NCI-H2081 (cell line): ENCODE measurements at regions not wholly inside any gene's neighbourhood (a gene's known extent, or its start where the extent isn't known, plus 50 kb on each side); places are given as distances from the start of the nearest gene placed in this dataset.
"Not testable (repeated sequence)": the region's sequence is repeated elsewhere in the genome, so short reads cannot be mapped to it uniquely, and the experiment has no call there.

Experiments
- DNase-seq, 2 experiments: peaks; one replicate each; lab custom pipeline; 2025; lab: John Stamatoyannopoulos, UW

DNA sequence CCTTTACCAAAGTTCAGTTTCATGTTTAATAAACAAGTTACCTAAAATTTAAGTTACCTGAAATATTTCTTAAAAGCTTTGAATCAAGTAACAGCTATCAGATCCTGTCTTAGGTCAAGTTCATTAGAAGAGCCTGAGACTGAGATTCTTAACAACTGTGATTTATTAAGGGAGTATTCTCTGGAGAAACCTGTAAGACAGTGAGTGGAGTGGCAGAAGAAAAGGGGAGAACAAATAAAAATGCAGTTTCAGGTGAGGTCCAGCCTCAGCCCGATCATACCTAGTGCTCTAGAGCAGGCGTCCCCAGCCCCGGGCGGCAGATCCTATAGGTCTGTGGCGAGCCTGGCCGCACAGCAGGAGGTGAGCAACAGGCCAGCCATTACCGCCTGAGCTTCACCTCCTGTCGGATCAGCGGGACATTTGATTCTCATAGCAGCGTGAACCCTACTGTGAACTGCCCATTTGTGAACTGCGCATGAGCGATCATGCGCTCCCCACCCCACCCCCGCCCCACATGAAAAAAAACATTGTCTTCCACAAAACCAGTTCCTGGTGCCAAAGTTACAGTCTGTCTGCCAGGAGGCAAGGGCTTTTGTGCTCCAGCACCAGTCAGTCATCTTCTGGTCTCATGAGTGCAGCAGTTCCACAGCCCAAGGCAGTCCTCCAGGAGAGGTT, 59.2 kb upstream of the ADGRB3 start:
- peak; percentile 82 to 93 for DNase-seq

DNA sequence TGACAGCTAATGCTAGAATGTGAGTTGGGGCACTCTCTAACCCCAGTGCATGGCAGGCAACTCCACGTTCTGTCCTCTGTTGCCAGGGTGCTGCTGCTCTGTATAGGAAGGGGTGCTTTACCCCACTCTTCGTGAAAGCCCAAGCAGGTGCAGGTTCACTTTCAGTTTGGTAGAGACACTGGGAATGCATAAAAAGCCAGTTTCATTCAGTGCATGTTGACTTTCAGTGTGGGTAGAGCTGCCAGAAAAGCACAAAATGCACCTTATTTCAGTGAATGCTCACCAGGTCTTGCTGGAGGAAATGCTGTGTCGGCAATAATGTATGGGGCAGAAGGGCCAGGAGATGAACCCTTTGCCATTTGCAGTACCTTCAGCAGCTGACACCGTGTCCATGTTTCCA, 62.1 kb upstream of the ADGRB3 start:
- DNase-seq = no peak

DNA sequence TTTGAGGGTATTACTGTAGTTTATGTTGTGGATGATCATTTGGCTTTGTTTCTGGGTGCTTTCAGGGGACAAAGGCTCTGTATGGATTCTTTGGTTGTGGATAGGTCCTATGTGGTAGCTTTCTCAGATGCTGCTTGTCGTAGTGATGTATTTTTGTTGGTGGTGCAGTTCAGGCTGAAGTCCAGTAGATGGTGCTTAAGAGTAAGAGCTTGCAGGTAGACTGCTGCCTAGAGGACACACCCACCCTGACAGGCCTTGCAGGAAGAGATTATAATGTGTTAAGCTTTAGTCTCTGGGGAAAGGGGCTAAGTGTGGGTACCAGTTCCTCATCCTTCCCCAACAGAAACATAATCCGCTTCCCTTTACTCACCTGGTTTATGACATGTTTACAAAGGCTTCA, 62.6 kb upstream of the ADGRB3 start:
- DNase-seq = peak; percentile 0 to 54

DNA sequence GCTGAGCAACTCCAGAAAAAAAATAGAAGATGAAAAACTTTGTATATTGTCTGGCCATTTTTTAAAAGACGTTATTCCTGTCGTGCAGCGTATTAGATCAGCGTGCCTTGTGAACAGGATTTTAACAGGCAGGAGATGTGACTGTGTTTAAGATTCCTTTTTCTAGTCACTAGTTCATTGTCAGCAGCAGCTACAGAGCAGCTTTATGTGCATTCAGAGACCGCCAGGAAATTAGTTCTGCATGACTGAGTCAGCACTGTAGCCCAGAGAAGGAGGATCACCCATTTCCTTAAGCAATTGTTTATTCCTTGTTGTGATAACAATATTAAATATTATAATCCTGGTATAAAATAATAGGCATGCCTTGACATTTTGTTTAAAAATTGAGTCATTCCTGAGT, 75.4 kb upstream of the ADGRB3 start:
- peak; percentile 51 to 81 for DNase-seq

DNA sequence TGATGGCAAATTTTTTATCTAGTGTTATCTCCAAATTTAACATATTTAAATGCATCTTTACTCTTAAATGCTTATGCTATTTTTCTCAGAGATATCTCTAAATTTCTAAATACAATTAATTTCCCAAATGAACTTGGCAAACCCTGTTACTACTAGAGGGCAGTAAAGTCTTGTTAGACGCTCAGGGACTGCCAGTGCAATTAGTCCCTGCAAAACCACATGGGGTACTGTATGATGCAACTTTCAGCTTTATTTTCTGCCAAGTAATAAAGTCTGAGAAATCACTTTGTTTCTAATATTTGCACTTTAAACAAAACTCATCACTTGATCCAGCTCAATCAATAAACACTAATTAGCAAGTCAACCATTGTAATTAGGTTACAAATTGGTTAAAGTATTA, 76.0 kb upstream of the ADGRB3 start:
- DNase-seq = peak; percentile 37 to 75

DNA sequence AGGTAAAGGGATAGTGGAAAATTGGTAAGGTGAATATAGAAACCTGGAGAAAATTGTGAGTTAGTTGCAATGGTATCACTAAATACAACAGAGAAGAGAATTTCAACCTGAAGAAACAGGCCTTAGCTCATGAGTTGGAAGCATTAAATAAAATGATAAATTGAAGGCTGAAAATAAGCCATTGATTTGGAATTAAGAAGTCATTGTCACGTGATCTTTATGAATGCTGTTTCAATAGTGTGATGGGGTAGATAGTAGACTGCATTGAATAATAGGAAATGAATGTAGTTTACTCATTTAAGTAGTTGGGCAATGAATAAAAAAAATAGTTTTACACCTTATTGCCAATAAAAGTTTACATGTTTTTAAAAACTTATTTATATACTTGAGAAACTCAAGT, 88.5 kb upstream of the ADGRB3 start:
- DNase-seq = no peak

DNA sequence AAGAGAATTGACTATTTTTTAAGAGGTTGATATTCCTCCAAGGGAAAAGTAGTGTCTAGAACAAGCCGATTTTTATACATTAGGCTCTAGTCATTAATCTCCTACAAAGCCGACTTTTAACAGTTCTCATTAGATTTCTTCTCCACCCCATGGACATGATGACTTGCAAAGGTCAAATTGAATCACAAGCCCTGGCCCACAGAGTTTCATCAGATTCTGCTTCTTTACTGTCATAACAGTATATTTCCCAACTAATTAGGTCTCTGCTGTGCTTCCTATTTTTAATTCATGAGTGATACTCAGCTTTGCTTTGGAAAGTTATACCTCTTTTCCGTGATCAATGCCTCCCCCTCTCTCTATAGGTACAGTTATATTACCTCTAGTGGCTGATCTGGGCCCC, 90.6 kb upstream of the ADGRB3 start:
- no peak for DNase-seq

DNA sequence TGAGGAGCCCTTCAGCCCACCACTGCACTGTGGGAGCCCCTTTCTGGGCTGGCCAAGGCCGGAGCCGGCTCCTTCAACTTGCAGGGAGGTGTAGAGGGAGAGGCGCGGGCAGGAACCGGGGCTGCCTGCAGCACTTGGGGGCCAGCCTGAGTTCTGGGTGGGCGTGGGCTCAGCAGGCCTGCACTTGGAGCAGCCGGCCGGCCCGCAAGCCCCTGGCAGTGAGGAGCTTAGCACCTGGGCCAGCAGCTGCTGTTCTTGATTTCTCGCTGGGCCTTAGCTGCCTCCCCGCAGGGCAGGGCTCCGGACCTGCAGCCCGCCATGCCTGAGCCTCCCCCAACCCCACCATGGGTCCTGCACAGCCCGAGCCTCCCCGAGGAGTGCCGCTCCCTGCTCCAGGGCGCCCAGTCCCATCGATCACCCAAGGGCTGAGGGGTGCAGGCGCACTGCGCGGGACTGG, 101.7 kb upstream of the ADGRB3 start:
- no peak for DNase-seq

DNA sequence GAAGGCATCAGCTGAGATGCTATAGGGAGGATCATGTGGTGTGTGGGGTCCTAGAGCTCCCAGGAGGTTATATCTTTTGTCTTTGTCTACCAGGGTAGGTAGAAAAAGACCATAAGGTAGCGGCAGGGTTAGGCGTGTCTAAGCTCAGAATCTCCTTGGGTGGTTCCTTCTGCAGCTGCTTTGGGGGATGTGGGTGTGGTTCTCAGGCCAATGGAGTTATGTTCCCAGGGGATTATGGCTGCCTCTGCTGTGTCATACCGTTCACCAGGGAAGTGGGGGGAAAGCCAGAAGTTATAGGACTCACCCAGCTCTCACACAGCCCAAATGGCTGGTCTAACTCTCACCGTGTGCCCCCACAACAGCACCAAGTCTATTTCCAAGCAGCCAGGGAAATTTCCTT, 107.4 kb upstream of the ADGRB3 start:
- no peak for DNase-seq

DNA sequence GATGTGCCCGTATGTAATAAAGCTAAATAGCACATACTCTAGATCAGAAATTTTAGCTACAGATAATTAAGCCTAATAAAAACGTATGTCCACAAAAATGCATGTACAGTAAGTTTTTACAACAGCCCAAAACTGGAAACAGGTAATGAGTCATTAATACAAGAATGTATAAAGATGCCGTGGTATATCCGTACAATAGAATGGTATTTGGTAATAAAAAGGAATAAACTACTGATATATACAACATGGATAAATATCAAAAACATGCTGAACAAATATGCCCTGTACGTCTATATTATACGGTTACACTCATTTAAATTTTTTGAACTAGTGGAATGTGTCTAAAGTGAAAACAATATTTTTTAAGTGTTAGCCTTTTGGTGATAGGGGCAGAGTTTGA, 128.2 kb upstream of the ADGRB3 start:
- DNase-seq = no peak

DNA sequence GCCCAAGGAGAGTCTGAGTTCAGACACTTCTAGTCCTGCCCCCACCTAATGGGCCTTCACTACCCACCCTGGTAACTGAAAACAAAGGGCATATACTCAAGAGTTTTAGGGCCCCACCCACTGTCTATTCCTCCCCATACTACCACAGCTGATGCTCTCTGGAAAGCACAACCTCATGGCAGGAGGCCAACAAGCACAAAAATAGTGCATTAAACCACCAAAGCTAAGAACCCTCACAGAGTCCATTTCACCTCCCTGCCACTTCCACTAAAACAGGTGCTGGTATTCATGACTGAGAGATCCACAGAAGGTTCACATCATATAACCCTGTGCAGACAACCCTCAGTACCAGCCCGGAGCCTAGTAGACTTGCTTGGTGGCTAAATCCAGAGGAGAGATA, 132.1 kb upstream of the ADGRB3 start:
- DNase-seq = no peak

DNA sequence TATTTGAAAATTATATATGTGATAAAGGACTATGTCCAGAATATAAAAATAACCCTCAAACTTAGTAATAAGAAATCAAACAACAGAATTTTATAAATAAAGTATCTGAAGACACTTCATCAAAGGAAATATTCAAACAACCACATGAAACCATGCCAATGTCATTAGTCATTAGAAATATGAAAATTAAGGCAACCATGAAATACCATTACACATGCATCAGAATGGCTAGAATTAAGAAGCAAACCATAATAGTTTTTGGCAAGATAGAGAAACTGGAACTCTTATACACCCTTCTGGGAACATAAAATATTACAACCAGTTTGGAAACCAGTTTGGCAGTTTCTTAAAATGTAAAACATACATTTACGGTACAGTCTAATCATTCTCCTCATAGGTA, 137.2 kb upstream of the ADGRB3 start:
- DNase-seq = no peak

DNA sequence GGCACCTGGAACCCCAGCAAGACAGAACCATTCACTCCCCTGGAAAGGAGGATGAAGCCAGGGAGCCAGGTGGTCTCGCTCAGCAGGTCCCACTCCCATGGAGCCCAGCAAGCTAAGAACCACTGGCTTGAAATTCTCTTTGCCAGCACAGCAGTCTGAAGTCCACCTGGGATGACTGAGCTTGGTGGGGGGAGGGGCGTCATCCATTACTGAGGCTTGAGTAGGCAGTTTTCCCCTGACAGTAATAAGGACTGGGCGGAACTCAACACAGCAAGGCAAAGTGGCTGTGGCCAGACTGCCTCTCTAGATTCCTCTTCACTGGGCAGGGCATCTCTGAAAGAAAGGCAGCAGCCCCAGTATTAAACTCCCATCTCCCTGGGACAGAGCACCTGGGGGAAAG, 140.2 kb upstream of the ADGRB3 start:
- not testable (repeated sequence) for DNase-seq

DNA sequence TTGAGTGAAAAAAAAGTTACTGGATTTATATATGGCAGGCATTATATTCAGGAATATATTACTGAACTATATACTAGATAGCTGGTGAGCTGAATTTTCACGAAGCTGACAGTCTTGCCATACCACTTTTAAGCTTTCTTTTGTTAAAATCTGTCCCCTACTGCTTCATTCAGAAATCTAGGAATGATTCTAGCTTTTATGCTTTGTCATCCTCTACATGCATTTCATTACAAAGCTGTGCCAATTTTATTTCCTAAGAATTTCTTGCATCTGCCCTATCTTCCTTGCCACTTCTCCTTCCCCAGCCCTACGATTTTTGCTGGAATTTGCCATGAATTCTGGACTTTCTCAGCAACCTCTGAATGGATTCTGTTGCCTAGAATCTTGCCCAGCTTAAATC, 158.5 kb upstream of the ADGRB3 start:
- no peak for DNase-seq

DNA sequence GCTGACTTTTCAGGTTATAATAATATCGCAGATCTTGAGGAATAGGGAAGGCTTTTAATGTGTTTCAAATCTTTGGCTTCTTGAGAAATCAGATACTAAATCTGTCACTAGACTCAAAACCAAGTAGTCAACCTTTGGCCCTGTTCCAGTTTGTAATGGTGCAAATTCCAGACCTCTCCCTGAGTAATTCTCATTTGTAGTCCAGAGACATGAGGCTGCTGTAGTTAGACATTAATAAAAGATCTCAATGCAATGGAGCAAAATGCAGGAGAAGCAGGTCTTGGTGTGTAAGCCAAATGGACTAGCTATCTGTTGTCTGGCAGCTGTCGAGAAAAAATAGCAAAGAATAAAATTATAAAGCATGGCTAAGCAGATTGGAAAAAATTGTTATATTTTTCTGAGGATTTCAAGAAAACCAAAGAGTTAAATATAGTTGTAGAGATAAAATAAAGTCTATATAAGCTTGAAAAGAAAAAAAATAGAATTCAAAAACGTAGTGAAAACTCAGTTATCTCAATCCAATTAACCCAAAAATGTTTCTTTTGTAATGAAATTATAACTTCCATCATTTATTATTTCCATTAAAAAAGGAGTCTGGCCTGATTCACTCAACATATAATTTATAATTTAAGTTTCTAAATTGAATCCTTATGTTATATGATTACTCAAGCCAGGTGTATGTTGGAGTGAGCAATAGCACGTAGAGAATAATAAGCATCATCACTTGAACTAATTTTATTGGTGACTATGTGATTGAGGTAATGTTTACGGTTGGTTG, 161.5 kb upstream of the ADGRB3 start:
- DNase-seq = no peak

DNA sequence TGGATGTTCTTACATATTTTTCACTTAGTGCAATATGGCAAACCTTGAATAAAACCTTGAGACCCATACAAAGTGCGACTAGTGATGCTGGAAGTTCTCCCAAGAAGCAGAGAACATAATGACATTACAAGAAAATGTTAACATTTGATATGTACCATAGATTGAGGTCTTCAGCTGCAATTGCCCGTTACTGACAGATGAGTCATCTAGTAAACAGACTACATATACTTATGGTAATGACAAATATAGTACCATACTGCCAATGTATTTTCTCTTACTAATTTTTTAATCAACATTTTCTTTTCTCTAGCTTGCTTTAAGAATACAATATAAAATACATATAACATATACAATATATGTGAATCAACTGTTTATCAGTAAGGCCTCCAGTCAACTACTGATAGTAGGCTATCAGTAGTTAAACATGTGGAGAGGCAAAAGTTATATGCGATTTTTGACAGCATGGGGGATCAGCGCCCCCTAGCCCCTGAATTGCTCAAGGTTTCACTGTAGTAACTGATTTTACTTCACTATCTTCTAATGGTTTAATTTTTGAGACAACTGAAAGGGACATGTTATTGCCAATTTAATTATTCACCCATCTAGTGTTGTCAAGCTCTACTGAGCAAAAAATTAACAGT, 166.7 kb upstream of the ADGRB3 start:
- no peak for DNase-seq

DNA sequence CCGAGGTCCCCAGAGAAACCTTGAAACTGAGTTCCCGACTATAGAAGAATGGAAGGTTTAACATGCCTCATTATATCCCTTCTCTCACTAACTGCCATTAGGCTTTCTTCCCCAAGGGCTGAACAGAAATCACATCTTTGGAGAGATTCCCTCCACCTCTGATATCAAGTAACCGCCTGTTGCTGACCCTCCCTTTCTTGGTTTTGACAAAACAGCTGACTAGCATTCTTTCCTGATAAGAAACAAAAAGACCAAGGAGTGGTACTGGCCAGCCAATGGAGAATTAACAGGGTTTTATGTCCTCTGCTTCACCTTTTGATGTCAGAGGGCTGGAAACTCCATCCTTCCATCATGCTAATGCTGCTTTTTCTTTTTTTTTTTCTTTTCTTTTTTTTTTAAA, 176.6 kb upstream of the ADGRB3 start:
- no peak for DNase-seq

DNA sequence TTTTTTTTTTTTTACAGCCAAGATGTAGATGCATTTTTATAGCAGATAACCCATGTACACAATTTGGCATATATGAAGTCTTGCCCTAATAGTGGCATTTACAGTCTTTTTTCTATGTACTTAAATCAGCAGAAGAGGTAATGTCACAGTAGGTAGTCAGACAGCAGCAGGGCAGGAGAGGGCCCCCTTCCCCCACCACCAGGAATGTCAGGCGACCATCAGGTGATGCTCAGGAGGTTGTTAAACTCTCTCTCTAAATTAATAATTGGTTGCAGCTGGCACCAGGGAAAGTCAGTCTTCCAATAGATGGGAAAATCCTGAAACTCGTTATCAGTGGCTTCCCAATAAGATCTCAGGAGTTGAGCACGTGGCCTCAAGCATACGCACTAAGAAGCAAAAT, 188.0 kb upstream of the ADGRB3 start:
- DNase-seq = no peak

DNA sequence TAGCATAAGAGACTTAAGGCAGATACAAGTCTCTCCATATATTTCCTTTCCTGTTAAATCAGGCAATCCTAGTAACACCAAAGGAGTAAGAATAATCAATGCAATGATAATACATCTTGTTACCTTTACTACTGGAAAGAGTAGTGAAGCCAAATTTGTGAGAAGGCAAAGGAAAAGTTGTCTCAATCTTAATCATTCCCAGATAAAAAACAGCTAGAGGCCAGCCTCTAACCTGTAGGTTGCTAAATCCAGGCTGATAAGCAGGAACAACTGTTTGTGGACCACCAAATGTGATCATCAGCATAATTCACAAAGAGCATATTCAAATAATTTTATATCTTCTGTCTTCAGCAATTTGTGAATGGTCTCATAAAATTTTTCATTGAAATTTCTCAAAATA, 189.2 kb upstream of the ADGRB3 start:
- DNase-seq = no peak

DNA sequence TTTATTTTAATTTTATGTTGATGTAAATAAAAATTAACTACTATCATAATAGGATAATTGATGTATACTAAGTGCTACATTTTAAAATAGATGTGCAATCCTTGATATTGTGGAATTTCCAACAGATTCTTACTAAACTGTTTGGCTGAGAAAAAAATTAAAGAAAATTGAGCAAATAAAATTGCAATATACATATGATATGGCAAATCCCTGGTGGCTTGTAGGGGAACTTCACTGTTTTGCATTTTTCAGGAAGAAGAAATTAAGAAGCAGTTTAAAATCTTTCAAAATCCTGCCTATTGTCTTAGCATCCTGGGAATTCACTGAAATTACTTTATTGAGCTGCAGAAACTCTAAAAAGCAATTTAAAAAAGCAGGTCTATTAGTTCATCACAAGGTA, 191.4 kb upstream of the ADGRB3 start:
- no peak for DNase-seq

DNA sequence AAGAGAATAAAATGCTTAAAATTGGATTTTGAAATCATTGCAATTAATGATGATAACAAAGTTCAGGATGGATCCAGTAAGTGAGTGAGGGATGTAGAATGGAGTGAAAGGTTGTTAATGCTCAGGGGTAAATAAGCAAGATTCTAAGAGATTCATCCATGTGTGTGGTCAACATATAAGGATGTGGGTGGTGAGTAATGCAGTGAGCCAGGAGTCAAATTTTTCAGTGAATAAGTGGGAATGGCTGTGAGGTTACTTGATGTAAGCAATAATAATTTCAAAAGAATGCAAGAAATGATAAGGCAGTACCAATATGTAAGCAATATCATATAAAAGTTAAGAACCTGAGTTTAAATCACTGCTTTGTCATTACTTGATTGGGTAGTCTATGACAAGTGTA, 207.5 kb upstream of the ADGRB3 start:
- DNase-seq = no peak

DNA sequence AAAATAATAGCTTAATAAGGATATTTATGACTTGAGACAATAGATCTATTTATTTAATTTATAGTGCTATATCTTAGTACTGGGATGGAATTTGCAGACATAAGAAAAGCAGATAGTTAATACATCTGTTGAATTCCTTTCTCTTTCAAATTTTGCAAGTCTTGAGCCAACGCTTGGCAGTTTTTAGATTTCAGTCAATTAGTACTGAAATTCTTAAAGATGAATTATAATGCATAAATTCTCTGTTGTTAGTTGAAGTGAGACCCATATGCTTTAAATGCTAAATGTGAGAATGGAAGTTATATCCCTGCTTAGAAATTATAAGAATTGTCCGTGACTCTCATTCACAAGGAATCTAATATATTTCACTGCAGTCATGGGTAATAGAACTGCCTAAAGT, 225.1 kb upstream of the ADGRB3 start:
- no peak for DNase-seq

DNA sequence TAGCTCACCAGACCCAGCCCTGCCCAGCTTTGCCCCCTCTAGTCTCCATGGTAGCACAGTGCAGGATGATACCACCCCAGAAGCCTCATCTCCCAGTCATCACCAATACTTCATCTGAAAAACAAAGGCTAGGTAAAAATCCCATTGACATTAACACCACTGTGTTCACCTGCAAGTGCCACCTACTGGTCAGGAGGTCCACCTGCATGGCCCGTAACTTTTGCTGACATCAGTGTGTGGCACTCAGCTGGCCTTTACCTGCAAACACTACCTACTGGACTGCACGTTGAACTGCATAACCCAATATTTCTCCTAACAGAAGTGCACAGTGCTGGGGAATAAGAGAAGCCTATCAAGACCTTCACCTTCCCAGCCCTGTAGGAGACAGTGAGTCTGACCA, 234.7 kb upstream of the ADGRB3 start:
- no peak for DNase-seq
